ENCODE measurements at regions not wholly inside any gene's neighbourhood (a gene's known extent, or its start where the extent isn't known, plus 50 kb on each side); places are given as distances from the start of the nearest gene placed in this dataset.

DNA sequence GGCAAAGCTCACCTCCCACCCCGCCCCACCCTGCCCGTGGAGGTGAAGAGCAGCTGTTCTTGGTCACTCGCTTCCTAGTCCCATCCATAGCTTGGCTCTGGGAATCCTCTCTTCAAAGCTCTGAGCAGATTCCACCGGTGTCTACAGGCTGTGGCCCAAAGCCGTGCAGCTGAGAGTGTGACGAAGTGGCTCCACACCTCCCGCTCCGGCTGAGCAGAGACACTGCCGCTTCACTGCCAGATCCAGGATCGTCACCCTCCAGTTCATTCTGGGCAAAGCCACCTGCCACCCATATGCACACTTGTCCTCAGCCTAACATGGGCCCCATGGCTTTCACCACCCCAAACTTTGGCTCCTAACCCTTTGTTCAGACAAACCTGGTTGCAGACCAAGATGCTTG lies 532.9 kb upstream of the B3GAT1 start:
- Mint-ChIP-seq H3K36me3 (ENCODE audit: insufficient read depth in 1 of 3, low read depth in 3 of 3) (no peaks in the 10 kb centered on the region), H3K4me3 (no peak overlapping the region), H3K9me3 (no peaks in the 10 kb centered on the region), H3K27me3 (ENCODE audit: low read depth) (peaks cover 4% of the 10 kb centered on the region), H3K4me1 (peaks cover 49 to 56% of the 10 kb centered on the region in 2 experiments), H3K27ac (no peak overlapping the region)
- Histone ChIP-seq H2BK5ac (ENCODE audit: insufficient read length, low read length) (no peak overlapping the region), H3K14ac (ENCODE audit: insufficient read depth, low read length) (no peak overlapping the region), H3K9ac (ENCODE audit: extremely low read depth, insufficient read length, low read length) (no peak overlapping the region), H3K23ac (ENCODE audit: insufficient read length, low read depth, low read length) (no peak overlapping the region), H3T11ph (ENCODE audit: low read length) (no peak overlapping the region), H2BK20ac (ENCODE audit: low read depth, low read length, poor library complexity, severe bottlenecking) (no peak overlapping the region), H3K27me3 (ENCODE audit: insufficient read depth, low read length) (no peaks in the 10 kb centered on the region), H4K8ac (replicated peaks; ENCODE audit: insufficient read length, low read depth, low read length) (no peak overlapping the region), H2AFZ (ENCODE audit: low read length) (no peak overlapping the region), H3K27ac (ENCODE audit: insufficient read length, low read depth, low read length) (no peak overlapping the region), H3K79me2 (ENCODE audit: insufficient read depth, low read length) (no peaks in the 10 kb centered on the region), H4K5ac (ENCODE audit: insufficient read length, low read depth, low read length) (no peak overlapping the region), H3K9me3 (ENCODE audit: control insufficient read depth, low read depth, low read length) (no peaks in the 10 kb centered on the region), H3K4ac (ENCODE audit: low read depth, low read length) (no peak overlapping the region), H3K23me2 (ENCODE audit: insufficient read length, low read depth, low read length, poor library complexity, severe bottlenecking) (no peaks in the 10 kb centered on the region), H3K79me1 (ENCODE audit: insufficient read depth, low read depth, low read length, poor library complexity, severe bottlenecking) (no peaks in the 10 kb centered on the region), H2AK5ac (ENCODE audit: insufficient read length, low read length) (no peak overlapping the region), H2BK12ac (ENCODE audit: insufficient read length, low read depth, low read length) (no peak overlapping the region), H4K20me1 (ENCODE audit: control insufficient read depth, insufficient read depth, insufficient read length) (no peaks in the 10 kb centered on the region), H3K4me2 (ENCODE audit: insufficient read depth, insufficient read length, low read length) (no peak overlapping the region), H2BK15ac (ENCODE audit: low read depth, low read length) (no peak overlapping the region), H4K91ac (ENCODE audit: insufficient read length, low read depth, low read length) (no peak overlapping the region), H3K56ac (ENCODE audit: insufficient read length, low read depth, low read length) (no peak overlapping the region), H3K4me1 (ENCODE audit: insufficient read depth, low read length) (no peaks in the 10 kb centered on the region; the same call in 1 of the 2 replicates), H3K18ac (ENCODE audit: insufficient read length, low read depth, low read length) (no peak overlapping the region), H2BK120ac (ENCODE audit: low read depth, low read length, poor library complexity, severe bottlenecking) (no peak overlapping the region)
- DNase-seq = no peak
- TF ChIP-seq, protein P1, sequence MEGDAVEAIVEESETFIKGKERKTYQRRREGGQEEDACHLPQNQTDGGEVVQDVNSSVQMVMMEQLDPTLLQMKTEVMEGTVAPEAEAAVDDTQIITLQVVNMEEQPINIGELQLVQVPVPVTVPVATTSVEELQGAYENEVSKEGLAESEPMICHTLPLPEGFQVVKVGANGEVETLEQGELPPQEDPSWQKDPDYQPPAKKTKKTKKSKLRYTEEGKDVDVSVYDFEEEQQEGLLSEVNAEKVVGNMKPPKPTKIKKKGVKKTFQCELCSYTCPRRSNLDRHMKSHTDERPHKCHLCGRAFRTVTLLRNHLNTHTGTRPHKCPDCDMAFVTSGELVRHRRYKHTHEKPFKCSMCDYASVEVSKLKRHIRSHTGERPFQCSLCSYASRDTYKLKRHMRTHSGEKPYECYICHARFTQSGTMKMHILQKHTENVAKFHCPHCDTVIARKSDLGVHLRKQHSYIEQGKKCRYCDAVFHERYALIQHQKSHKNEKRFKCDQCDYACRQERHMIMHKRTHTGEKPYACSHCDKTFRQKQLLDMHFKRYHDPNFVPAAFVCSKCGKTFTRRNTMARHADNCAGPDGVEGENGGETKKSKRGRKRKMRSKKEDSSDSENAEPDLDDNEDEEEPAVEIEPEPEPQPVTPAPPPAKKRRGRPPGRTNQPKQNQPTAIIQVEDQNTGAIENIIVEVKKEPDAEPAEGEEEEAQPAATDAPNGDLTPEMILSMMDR (conservative IDR thresholded peaks at IDR 0.05) = no peak
- no CpG with 5 or more reads among the region's 10 CpGs for WGBS (ENCODE audit: extremely low coverage, insufficient read length, low lambda C conversion rate)
